ENCODE measurements at regions not wholly inside any gene's neighbourhood (a gene's known extent, or its start where the extent isn't known, plus 50 kb on each side); places are given as distances from the start of the nearest gene placed in this dataset.
"Not testable (repeated sequence)": the region's sequence is repeated elsewhere in the genome, so short reads cannot be mapped to it uniquely, and the experiment has no call there.

DNA sequence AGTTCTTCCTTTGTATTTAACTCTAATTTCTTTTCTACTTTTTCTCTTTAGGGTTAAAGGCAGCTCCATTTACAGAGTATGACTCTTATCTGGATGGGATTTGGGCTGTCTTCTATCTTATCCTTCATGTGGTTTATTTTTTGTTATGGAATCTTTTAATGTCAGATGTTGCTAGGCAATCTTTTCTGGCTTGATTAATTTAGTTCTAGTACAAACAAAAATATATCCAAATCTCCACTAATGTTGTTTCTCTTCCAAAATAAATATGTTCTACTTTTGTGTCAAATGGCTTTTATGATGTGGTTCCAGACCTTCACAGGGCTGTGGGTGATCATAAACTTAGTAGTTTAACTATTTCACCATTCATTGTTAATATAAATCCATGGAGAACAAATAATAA lies 246.9 kb downstream of the AHR start:
- peak in 1 of 11 donors; percentile 20 for DNase-seq (ENCODE audit: extremely low read depth in 1 of 11, low read depth in 9 of 11, low spot score in 4 of 11)

DNA sequence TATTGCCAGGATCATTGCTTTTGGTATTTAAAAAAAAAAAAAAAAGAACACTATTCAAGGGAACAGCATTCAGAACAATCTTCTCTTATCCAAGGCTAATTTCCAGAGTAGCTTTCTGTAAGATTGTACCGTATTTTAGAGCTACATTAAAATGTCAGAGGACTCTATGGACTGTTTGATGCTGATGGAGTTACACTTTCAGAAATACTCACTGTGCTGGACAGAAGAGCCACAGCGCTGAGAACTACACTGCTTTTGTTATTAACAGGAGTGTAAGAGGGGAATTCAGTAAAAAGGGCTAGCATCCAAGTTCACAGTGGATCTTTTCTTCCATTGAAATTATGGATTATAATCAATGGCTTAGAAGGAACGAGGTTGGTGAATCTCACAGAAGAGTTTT lies 247.7 kb downstream of the AHR start:
- DNase-seq (ENCODE audit: extremely low read depth in 1 of 11, low read depth in 9 of 11, low spot score in 4 of 11): no peak

- no peak for DNase-seq (ENCODE audit: extremely low read depth in 1 of 11, low read depth in 9 of 11, low spot score in 4 of 11)
Observed at GRCh38 chr7:17546592-17546991, 248.1 kb downstream of the AHR start.

DNA sequence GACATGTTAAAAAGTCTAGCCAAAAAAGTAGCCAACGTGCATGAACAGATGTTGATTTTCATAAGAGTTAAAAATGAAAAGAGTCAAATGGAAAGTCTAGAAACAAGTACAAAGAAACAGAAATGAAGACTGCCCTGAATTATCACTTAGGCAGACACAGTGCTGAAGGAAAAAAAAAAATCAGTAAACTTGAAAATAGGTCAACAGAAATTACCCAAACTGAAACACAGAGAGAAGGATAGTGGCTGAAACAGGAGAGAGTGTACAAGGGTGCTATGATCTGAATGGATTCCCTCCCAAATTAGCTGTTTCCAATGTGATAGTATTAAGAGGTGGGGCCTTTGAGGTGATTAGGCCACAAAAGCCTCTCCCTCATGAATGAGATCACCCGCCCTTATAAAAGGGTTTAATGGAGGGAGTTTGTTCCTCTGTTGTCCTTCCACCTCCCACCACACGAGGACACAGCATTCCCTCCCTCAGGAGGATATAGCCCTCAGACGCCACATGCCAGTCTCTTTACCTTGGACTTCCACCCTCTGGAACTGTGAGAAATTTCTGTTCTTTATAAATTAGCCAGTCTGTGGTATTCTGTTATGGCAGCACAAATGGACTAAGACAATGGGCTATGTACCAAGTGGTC lies 249.7 kb downstream of the AHR start:
- DNase-seq (ENCODE audit: extremely low read depth in 1 of 11, low read depth in 9 of 11, low spot score in 4 of 11): no peak

- DNase-seq (ENCODE audit: extremely low read depth in 1 of 11, low read depth in 9 of 11, low spot score in 4 of 11): no peak
Observed at GRCh38 chr7:17549406-17549805, 251.0 kb downstream of the AHR start.

DNA sequence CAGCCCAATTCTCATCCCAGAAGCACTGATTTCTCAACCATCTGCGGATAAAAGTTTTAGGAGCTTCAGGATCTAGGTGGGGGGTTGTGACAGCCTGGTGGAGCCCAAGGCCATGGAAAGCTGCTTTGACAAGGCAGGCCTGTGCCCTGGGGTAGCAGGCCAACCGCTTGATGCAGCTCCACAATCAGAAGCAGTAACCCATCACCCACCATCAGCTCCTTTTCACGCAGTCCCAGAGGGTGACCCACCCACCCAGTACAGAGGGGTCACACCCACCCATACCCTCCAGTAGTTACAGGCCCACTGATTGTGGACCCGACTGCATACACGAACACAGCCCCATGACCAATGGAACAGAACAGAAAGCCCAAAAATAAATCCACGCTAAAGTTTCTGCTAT lies 253.9 kb downstream of the AHR start:
- DNase-seq (ENCODE audit: extremely low read depth in 1 of 11, low read depth in 9 of 11, low spot score in 4 of 11): no peak

DNA sequence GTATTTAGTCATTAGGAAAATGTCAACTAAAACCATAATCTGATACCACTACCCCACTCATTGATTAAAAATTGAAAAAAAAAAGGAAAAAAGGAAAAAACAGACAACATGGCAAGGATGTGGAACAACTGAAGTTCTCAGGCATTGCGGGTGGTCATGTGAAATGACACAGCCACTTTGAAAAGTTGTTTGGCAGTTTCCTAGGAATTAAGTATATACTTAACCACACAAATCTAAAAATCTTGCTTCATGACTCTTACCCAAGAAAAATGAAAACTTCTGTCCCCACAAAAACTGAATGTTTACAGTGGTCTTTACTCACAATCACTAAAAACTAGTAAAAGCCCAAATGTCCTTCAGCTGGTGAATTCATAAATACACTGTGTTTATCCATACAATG lies 254.5 kb downstream of the AHR start:
- no peak for DNase-seq (ENCODE audit: extremely low read depth in 1 of 11, low read depth in 9 of 11, low spot score in 4 of 11)

DNA sequence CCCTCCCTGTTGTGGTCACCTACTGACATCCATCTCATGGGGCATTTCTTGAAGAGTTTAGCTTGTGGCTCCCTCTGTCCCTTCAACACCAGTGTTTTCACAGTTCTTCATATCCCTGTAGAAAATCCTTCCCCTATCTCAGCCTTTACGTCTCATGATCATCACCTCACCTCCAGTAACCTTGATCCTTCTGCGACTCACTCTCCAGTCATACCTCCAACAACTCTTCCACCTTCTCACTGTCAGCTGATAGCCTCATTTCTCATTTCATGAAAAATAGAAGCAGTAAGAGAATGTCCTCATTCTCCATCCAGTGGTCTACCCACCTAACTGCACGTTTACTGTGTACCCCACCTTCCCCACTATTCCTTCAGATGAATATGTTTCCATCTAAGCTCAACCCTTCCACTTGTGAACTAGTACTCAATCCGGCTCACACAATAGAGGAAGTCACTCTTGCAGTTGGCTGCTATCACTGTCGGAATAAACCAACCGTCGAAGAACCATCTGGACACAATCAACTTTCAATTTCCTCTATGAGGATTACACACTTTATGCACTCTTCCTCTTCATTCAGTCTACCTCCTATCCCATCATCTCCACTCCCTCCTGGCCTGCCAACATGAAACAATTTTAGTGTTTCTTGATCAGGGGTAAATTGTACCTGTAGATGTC lies 256.0 kb downstream of the AHR start:
- DNase-seq (ENCODE audit: extremely low read depth in 1 of 11, low read depth in 9 of 11, low spot score in 4 of 11): no peak

- no peak for DNase-seq (ENCODE audit: extremely low read depth in 1 of 11, low read depth in 9 of 11, low spot score in 4 of 11)
Observed at GRCh38 chr7:17556247-17556956, 257.9 kb downstream of the AHR start.

DNA sequence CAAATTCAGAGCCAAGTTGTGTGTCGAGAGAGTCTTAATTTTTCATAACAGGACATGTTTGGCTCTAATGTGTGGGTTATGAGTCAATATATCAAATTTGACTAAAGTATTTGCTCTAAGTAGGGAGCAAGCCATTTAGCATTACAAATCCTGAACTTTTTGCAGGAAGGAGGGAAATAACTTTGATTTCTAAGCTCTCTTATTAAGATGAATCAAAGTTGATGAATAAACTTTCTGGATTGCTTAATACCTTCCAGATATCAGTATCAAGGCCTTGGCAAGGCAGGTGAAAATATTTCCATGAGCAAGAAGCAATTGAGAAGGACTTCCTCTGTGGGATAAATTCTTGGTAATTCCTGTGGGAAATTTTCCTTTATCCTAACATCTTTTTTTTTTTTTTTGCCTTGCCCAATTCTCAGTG lies 258.8 kb downstream of the AHR start:
- no peak for DNase-seq (ENCODE audit: extremely low read depth in 1 of 11, low read depth in 9 of 11, low spot score in 4 of 11)

GRCh38 chr7:17558135-17558534 lies 259.7 kb downstream of the AHR start:
- no peak for DNase-seq (ENCODE audit: extremely low read depth in 1 of 11, low read depth in 9 of 11, low spot score in 4 of 11)

GRCh38 chr7:17558558-17559332 lies 260.3 kb downstream of the AHR start:
- DNase-seq (ENCODE audit: extremely low read depth in 1 of 11, low read depth in 9 of 11, low spot score in 4 of 11): no peak

GRCh38 chr7:17559388-17559787 lies 260.9 kb downstream of the AHR start:
- no peak for DNase-seq (ENCODE audit: extremely low read depth in 1 of 11, low read depth in 9 of 11, low spot score in 4 of 11)

- no peak for DNase-seq (ENCODE audit: extremely low read depth in 1 of 11, low read depth in 9 of 11, low spot score in 4 of 11)
Observed at GRCh38 chr7:17560516-17560915, 262.1 kb downstream of the AHR start.

GRCh38 chr7:17560966-17561365 lies 262.5 kb downstream of the AHR start:
- DNase-seq (ENCODE audit: extremely low read depth in 1 of 11, low read depth in 9 of 11, low spot score in 4 of 11): no peak

- DNase-seq (ENCODE audit: extremely low read depth in 1 of 11, low read depth in 9 of 11, low spot score in 4 of 11): no peak
Observed at GRCh38 chr7:17564678-17565212, 266.3 kb downstream of the AHR start.

- no peak for DNase-seq (ENCODE audit: extremely low read depth in 1 of 11, low read depth in 9 of 11, low spot score in 4 of 11)
Observed at GRCh38 chr7:17580141-17580540, 281.7 kb downstream of the AHR start.

DNA sequence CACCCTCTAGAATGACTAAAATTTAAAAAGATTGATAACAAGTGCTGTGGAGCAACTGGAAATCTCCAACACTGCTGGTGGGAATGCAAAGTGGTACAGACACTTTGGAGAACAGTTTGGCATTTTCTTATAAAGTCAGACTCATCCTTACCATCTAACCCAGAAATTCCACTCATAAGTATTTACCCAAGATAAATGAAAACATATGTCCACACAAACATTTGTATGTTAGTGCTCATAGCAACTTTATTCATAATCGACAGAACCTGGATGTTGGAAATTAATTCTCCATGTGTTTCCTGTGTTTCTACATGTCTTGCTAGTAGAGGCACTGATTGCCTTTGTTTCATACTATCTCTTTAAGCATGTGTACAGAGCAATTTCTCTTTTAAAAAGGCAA lies 282.4 kb downstream of the AHR start:
- DNase-seq (ENCODE audit: extremely low read depth in 1 of 11, low read depth in 9 of 11, low spot score in 4 of 11): no peak

DNA sequence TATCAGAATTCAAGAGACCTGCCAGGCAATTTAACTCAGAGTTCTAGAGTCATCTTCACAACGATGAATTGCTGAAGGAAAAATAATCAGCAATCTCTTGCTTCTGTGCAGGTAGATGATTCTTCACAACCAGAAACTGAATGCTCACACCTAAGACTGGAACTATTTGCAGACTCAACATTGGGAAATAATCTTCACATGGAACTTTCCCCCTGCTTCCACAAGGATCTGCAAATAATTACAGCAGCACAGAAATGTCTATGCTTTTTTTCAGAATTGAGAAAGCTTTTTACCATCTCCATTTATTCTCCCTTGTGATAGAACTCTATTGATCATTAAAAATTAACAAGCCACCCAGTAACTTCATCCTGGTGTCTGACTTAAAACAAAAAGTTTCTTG lies 282.8 kb downstream of the AHR start:
- DNase-seq (ENCODE audit: extremely low read depth in 1 of 11, low read depth in 9 of 11, low spot score in 4 of 11): no peak

DNA sequence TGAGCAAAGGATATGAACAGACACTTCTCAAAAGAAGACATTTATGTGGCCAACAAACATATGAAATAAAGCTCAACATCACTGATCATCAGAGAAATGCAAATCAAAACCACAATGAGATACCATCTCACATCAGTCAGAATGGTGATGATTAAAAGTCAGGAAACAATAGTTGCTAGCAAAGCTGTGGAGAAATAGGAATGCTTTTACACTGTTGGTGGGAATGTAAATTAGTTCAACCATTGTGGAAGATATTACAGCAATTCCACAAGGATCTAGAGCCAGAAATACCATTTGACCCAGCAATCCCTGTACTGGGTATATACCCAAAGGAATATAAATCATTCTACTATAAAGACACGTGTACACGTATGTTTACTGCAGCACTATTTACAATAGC lies 284.2 kb downstream of the AHR start:
- not testable (repeated sequence) for DNase-seq (ENCODE audit: extremely low read depth in 1 of 11, low read depth in 9 of 11, low spot score in 4 of 11)

Data from renal cortex interstitium (tissue), 11 donors.